ENCODE measurements at regions not wholly inside any gene's neighbourhood (a gene's known extent, or its start where the extent isn't known, plus 50 kb on each side); places are given as distances from the start of the nearest gene placed in this dataset.

GRCh38 chr5:85266692-85267091, 882.0 kb upstream of the EDIL3 start:
- no peaks in the 10 kb centered on the region for H3K36me3 ChIP-seq (ENCODE audit: insufficient read depth, low read length)
- no peaks in the 10 kb centered on the region for H3K79me2 ChIP-seq (replicated peaks; ENCODE audit: insufficient read depth, low read length)
- no peak overlapping the region for H3K27ac ChIP-seq (ENCODE audit: low read length)
- H2AFZ ChIP-seq (ENCODE audit: low read depth, low read length) = no peak overlapping the region
- no peaks in the 10 kb centered on the region for H3F3A ChIP-seq (ENCODE audit: insufficient read depth, low read length, poor library complexity, severe bottlenecking)
- no peaks in the 10 kb centered on the region for H3K9me2 ChIP-seq (ENCODE audit: insufficient read depth, low read length)
- TF ChIP-seq REST (IDR thresholded peaks at IDR 0.05; ENCODE audit: borderline replicate concordance) (no peak), SMC3 (conservative IDR thresholded peaks at IDR 0.05; ENCODE audit: poor library complexity) (no peak), POLR2AphosphoS5 (IDR thresholded peaks at IDR 0.05) (no peak), MXI1 (conservative IDR thresholded peaks at IDR 0.05; ENCODE audit: poor library complexity, severe bottlenecking) (no peak), EZH2 (IDR thresholded peaks at IDR 0.05; ENCODE audit: borderline replicate concordance, insufficient read depth, low read length, poor library complexity, severe bottlenecking) (no peak), CTCF (IDR thresholded peaks at IDR 0.05; ENCODE audit: poor library complexity, severe bottlenecking) (no peak), TAF1 (IDR thresholded peaks at IDR 0.05; ENCODE audit: low read depth) (no peak), EP300 (conservative IDR thresholded peaks at IDR 0.05; ENCODE audit: poor library complexity, severe bottlenecking) (no peak), RAD21 (conservative IDR thresholded peaks at IDR 0.05) (no peak)
- H3K4me3 ChIP-seq (ENCODE audit: low read length) = no peak overlapping the region
- H3K4me2 ChIP-seq (ENCODE audit: low read length) = no peak overlapping the region
- H3K9ac ChIP-seq (ENCODE audit: low read length) = no peak overlapping the region
- no peaks in the 10 kb centered on the region for H3K27me3 ChIP-seq (ENCODE audit: insufficient read depth, low read depth, low read length)
- H4K20me1 ChIP-seq (ENCODE audit: insufficient read depth) = no peaks in the 10 kb centered on the region
- no peaks in the 10 kb centered on the region for H3K9me3 ChIP-seq (ENCODE audit: low read length)

GRCh38 chr5:85268194-85268593, 883.5 kb upstream of the EDIL3 start:
- Histone ChIP-seq H3K36me3 (ENCODE audit: insufficient read depth, low read length) (no peaks in the 10 kb centered on the region), H2AFZ (ENCODE audit: low read depth, low read length) (no peak overlapping the region), H3K27me3 (ENCODE audit: insufficient read depth, low read depth, low read length) (no peaks in the 10 kb centered on the region), H3F3A (ENCODE audit: insufficient read depth, low read length, poor library complexity, severe bottlenecking) (no peaks in the 10 kb centered on the region), H3K9me3 (ENCODE audit: low read length) (no peaks in the 10 kb centered on the region), H3K4me3 (ENCODE audit: low read length) (no peak overlapping the region), H4K20me1 (ENCODE audit: insufficient read depth) (no peaks in the 10 kb centered on the region), H3K27ac (ENCODE audit: low read length) (no peak overlapping the region), H3K9me2 (ENCODE audit: insufficient read depth, low read length) (no peaks in the 10 kb centered on the region), H3K4me2 (ENCODE audit: low read length) (no peak overlapping the region), H3K9ac (ENCODE audit: low read length) (no peak overlapping the region), H3K79me2 (replicated peaks; ENCODE audit: insufficient read depth, low read length) (no peaks in the 10 kb centered on the region)
- TF ChIP-seq POLR2AphosphoS5 (IDR thresholded peaks at IDR 0.05) (no peak), CTCF (IDR thresholded peaks at IDR 0.05; ENCODE audit: poor library complexity, severe bottlenecking) (no peak), REST (IDR thresholded peaks at IDR 0.05; ENCODE audit: borderline replicate concordance) (no peak), EP300 (conservative IDR thresholded peaks at IDR 0.05; ENCODE audit: poor library complexity, severe bottlenecking) (no peak), SMC3 (conservative IDR thresholded peaks at IDR 0.05; ENCODE audit: poor library complexity) (no peak), EZH2 (IDR thresholded peaks at IDR 0.05; ENCODE audit: borderline replicate concordance, insufficient read depth, low read length, poor library complexity, severe bottlenecking) (no peak), RAD21 (conservative IDR thresholded peaks at IDR 0.05) (no peak)

All from neural cell (in vitro differentiated cells).